Panc1 (cell line): ENCODE measurements at regions not wholly inside any gene's neighbourhood (a gene's known extent, or its start where the extent isn't known, plus 50 kb on each side); places are given as distances from the start of the nearest gene placed in this dataset.

Experiments
- ATAC-seq: fragments of 200-7000 bp; cut with Tn5 transposase; 2 replicates; pipeline ENCODE4 v1.9.1; 2020; ENCODE audit warnings: mild to moderate bottlenecking, moderate library complexity
- BruUV-seq: library from RNA; stranded (reverse); fragments of 400-500 nt; replicated peaks from 2 replicates; lab custom pipeline; 2021; lab: Mats Ljungman, UMichigan
- CTCF ChIA-PET: fragments of 300-600 bp; sonication (Branson Sonifier 250); formaldehyde crosslinking; loops from one replicate; lab custom pipeline; 2022; ENCODE audit warnings: antibody characterized with exemption; lab: Charles Lee
- POLR2A ChIA-PET: fragments of 300-600 bp; sonication (Branson Sonifier 250); formaldehyde crosslinking; loops from one replicate; lab custom pipeline; 2022; ENCODE audit warnings: antibody characterized with exemption; lab: Charles Lee
- DNase-seq: peaks from one replicate; pipeline ENCODE4 v3.0.0-alpha.2; 2010; ENCODE audit warnings: low read depth, low spot score
- H3K27ac ChIP-seq: 2 replicates; pipeline ENCODE4 v1.5.1; 2011; ENCODE audit warnings: mild to moderate bottlenecking, low read length, inconsistent platforms
- H3K27me3 ChIP-seq: fragments of 200-500 bp; sonication (Bioruptor generic); 2 replicates; pipeline ENCODE4 v1.6.0; 2014; ENCODE audit warnings: low read length, inconsistent platforms; ENCODE audit not compliant: control insufficient read depth, insufficient read depth
- H3K36me3 ChIP-seq: fragments of 200-500 bp; sonication (Bioruptor generic); 2 replicates; pipeline ENCODE4 v1.5.1; 2014; ENCODE audit warnings: inconsistent platforms, mild to moderate bottlenecking, low read length, moderate library complexity; ENCODE audit not compliant: control insufficient read depth, insufficient read depth
- H3K4me1 ChIP-seq: 2 replicates; pipeline ENCODE4 v1.5.1; 2011; ENCODE audit warnings: inconsistent platforms, mild to moderate bottlenecking, low read length, moderate library complexity; ENCODE audit not compliant: control insufficient read depth, insufficient read depth
- H3K4me3 ChIP-seq, 2 experiments: 2 replicates each; pipeline ENCODE4 v1.5.1; 2011 to 2012; ENCODE audit warnings: low read depth in 2 of 2, low read length in 2 of 2, mild to moderate bottlenecking in 2 of 2, inconsistent platforms in 1 of 2, moderate library complexity in 1 of 2
- H3K9me3 ChIP-seq: fragments of 200-500 bp; sonication (Bioruptor generic); 2 replicates; pipeline ENCODE4 v1.5.1; 2014; ENCODE audit warnings: low read depth, mild to moderate bottlenecking, inconsistent platforms, low read length, moderate library complexity; ENCODE audit not compliant: control insufficient read depth, insufficient read depth
- POLR2AphosphoS5 ChIP-seq: IDR thresholded peaks from 2 replicates; pipeline ENCODE4 v1.6.1; 2012; ENCODE audit warnings: mild to moderate bottlenecking, low read depth, low read length, moderate library complexity
- SIN3A ChIP-seq: IDR thresholded peaks from 2 replicates; pipeline ENCODE4 v1.6.1; 2012; ENCODE audit warnings: low read depth, mild to moderate bottlenecking, low read length, moderate library complexity, borderline replicate concordance; ENCODE audit not compliant: insufficient read depth
- TCF7L2 ChIP-seq: IDR thresholded peaks from 2 replicates; pipeline ENCODE4 v1.6.1; 2011; ENCODE audit warnings: mild to moderate bottlenecking, low read depth, low read length, inconsistent platforms
- in situ Hi-C: cut with HindIII; loops from 2 replicates; pipeline ENCODE4 v1.10.0; 2016; ENCODE audit warnings: low sequenced_read_pairs, low pct_unique_long_range_greater_than_20kb
- intact Hi-C: fragments of 100-400 bp; cut with micrococcal nuclease; formaldehyde crosslinking; loops from one replicate; pipeline ENCODE4 v1.10.0; 2022; ENCODE audit not compliant: unreplicated experiment
- TF ChIP-seq, protein P1 (sequence below), 2 experiments: IDR thresholded peaks; 2 replicates each; pipeline ENCODE4 v1.6.1; 2011 to 2012; ENCODE audit warnings: low read depth in 2 of 2, control low read depth in 1 of 2, low read length in 1 of 2, mild to moderate bottlenecking in 1 of 2, moderate library complexity in 1 of 2; ENCODE audit not compliant: insufficient read depth in 1 of 2
- TF ChIP-seq, protein P2 (sequence below): fragments of 450-650 bp; IDR thresholded peaks from 2 replicates; pipeline ENCODE4 v1.5.1; 2017; ENCODE audit warnings: mild to moderate bottlenecking

DNA sequence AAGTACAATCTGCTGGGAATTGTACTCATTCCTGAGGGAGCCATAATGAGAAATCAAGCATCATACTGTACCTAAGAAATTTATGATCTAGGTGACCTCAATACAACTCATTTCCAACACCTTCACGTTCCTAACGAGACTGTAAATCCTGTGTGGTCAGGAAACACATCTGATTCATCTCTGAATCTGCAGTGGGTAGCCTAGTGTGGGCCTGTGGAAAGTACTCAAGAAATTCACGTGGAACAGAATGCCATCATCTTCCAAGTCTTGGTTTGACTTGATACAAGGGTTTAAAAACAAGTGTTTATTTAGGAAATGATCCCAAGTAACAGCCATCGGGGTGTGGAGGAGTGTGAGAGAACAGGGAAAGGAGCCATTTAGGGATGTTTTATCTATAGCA is 568.9 kb downstream of the EDEM1 start:
- no peaks in the 10 kb centered on the region for H3K9me3 ChIP-seq
- no peak for ATAC-seq
- no TSS peak for BruUV-seq
- POLR2A ChIA-PET, result no interaction called here
- no peak overlapping the region for H3K27ac ChIP-seq
- CTCF ChIA-PET, result no interaction called here
- H3K4me3 ChIP-seq, result no peak overlapping the region
- no peaks in the 10 kb centered on the region for H3K27me3 ChIP-seq
- in situ Hi-C loops, result no loop called here
- DNase-seq, result no peak
- intact Hi-C loops, result no loop called here
- H3K4me1 ChIP-seq, result no peaks in the 10 kb centered on the region
- H3K36me3 ChIP-seq, result no peaks in the 10 kb centered on the region
- TF ChIP-seq TCF7L2 (no peak), SIN3A (no peak), POLR2AphosphoS5 (no peak)
- TF ChIP-seq, protein P1, sequence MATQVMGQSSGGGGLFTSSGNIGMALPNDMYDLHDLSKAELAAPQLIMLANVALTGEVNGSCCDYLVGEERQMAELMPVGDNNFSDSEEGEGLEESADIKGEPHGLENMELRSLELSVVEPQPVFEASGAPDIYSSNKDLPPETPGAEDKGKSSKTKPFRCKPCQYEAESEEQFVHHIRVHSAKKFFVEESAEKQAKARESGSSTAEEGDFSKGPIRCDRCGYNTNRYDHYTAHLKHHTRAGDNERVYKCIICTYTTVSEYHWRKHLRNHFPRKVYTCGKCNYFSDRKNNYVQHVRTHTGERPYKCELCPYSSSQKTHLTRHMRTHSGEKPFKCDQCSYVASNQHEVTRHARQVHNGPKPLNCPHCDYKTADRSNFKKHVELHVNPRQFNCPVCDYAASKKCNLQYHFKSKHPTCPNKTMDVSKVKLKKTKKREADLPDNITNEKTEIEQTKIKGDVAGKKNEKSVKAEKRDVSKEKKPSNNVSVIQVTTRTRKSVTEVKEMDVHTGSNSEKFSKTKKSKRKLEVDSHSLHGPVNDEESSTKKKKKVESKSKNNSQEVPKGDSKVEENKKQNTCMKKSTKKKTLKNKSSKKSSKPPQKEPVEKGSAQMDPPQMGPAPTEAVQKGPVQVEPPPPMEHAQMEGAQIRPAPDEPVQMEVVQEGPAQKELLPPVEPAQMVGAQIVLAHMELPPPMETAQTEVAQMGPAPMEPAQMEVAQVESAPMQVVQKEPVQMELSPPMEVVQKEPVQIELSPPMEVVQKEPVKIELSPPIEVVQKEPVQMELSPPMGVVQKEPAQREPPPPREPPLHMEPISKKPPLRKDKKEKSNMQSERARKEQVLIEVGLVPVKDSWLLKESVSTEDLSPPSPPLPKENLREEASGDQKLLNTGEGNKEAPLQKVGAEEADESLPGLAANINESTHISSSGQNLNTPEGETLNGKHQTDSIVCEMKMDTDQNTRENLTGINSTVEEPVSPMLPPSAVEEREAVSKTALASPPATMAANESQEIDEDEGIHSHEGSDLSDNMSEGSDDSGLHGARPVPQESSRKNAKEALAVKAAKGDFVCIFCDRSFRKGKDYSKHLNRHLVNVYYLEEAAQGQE (IDR thresholded peaks at IDR 0.05; ENCODE audit: insufficient read depth in 1 of 2, low read depth in 2 of 2, low read length in 1 of 2), result no peak
- TF ChIP-seq, protein P2, sequence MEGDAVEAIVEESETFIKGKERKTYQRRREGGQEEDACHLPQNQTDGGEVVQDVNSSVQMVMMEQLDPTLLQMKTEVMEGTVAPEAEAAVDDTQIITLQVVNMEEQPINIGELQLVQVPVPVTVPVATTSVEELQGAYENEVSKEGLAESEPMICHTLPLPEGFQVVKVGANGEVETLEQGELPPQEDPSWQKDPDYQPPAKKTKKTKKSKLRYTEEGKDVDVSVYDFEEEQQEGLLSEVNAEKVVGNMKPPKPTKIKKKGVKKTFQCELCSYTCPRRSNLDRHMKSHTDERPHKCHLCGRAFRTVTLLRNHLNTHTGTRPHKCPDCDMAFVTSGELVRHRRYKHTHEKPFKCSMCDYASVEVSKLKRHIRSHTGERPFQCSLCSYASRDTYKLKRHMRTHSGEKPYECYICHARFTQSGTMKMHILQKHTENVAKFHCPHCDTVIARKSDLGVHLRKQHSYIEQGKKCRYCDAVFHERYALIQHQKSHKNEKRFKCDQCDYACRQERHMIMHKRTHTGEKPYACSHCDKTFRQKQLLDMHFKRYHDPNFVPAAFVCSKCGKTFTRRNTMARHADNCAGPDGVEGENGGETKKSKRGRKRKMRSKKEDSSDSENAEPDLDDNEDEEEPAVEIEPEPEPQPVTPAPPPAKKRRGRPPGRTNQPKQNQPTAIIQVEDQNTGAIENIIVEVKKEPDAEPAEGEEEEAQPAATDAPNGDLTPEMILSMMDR, result no peak

GRCh38 chr3:5757213-5757804 is 569.8 kb downstream of the EDEM1 start:
- no peak for TF ChIP-seq TCF7L2
- TF ChIP-seq, protein P1 (IDR thresholded peaks at IDR 0.05; ENCODE audit: insufficient read depth in 1 of 2, low read depth in 2 of 2, low read length in 1 of 2), result no peak
- TF ChIP-seq POLR2AphosphoS5, result no peak
- TF ChIP-seq, protein P2, result no peak
- no peak for TF ChIP-seq SIN3A
- DNase-seq (no peak), ATAC-seq (no peak)
- POLR2A ChIA-PET, result no interaction called here
- intact Hi-C loops (no loop called here), in situ Hi-C loops (no loop called here)
- Histone ChIP-seq H3K27me3 (no peaks in the 10 kb centered on the region), H3K4me1 (no peaks in the 10 kb centered on the region), H3K27ac (no peak overlapping the region), H3K9me3 (no peaks in the 10 kb centered on the region), H3K4me3 (no peak overlapping the region), H3K36me3 (no peaks in the 10 kb centered on the region)
- CTCF ChIA-PET, result no interaction called here
- BruUV-seq, result no TSS peak
